ENCODE measurements at regions not wholly inside any gene's neighbourhood (a gene's known extent, or its start where the extent isn't known, plus 50 kb on each side); places are given as distances from the start of the nearest gene placed in this dataset.

GRCh38 chr5:2532809-2533208, 218.7 kb downstream of the IRX2 start:
- POLR2A ChIA-PET, result no interaction called here
- Histone ChIP-seq H3K36me3 (ENCODE audit: control insufficient read depth in 2 of 2, extremely low read depth in 1 of 2, insufficient read depth in 2 of 2, low read length in 2 of 2) (no peaks in the 10 kb centered on the region), H3K4me2 (ENCODE audit: insufficient read depth, low read length) (no peak overlapping the region), H3K9ac (replicated peaks; ENCODE audit: extremely low read depth, insufficient read depth, low read length) (no peak overlapping the region), H3K79me2 (ENCODE audit: control insufficient read depth, insufficient read depth, low read length) (no peaks in the 10 kb centered on the region), H3K27ac (ENCODE audit: insufficient read depth, low read depth, low read length) (no peak overlapping the region), H2AFZ (ENCODE audit: low read depth, low read length) (no peak overlapping the region), H3K27me3 (ENCODE audit: control insufficient read depth in 2 of 2, insufficient read depth in 2 of 2, low read length in 2 of 2) (no peaks in the 10 kb centered on the region), H4K20me1 (replicated peaks; ENCODE audit: control insufficient read depth, extremely low read depth, insufficient read depth, low read length) (no peaks in the 10 kb centered on the region), H3K4me3 (replicated peaks in 1 of 3; ENCODE audit: insufficient read depth in 1 of 3, low read depth in 1 of 3, low read length in 3 of 3) (no peak overlapping the region), H3K9me3 (replicated peaks; ENCODE audit: control insufficient read depth, insufficient read depth, low read length) (peaks cover 2% of the 10 kb centered on the region), H3K9me1 (replicated peaks; ENCODE audit: control insufficient read depth, extremely low read depth, insufficient read depth, low read length) (no peaks in the 10 kb centered on the region), H3K4me1 (ENCODE audit: control insufficient read depth, extremely low read depth, insufficient read depth, low read length) (no peaks in the 10 kb centered on the region)
- dilution Hi-C loops (cut with MboI; ENCODE audit: extremely low pct_ligation_motif_present, low sequenced_read_pairs) (no loop called here), intact Hi-C loops (cut with micrococcal nuclease) (no loop called here)
- FAIRE-seq (no peak), DNase-seq (ENCODE audit: low read depth, low spot score) (no peak)
- TF ChIP-seq EZH2 (IDR thresholded peaks at IDR 0.05; ENCODE audit: borderline replicate concordance, low read depth, low read length, severe bottlenecking) (no peak), POLR2AphosphoS5 (IDR thresholded peaks at IDR 0.05; ENCODE audit: insufficient read depth, low read depth, low read length) (no peak), MYC (IDR thresholded peaks at IDR 0.05; ENCODE audit: low read depth, low read length) (no peak), CTCF (IDR thresholded peaks at IDR 0.05; ENCODE audit: extremely low read depth in 1 of 2, insufficient read depth in 1 of 2, low read depth in 1 of 2, low read length in 2 of 2) (no peak), FOS (IDR thresholded peaks at IDR 0.05; ENCODE audit: borderline replicate concordance, insufficient read depth, low read length) (no peak), MAX (IDR thresholded peaks at IDR 0.05; ENCODE audit: insufficient read depth, insufficient read length) (no peak), POLR2A (IDR thresholded peaks at IDR 0.05; ENCODE audit: low read depth, low read length) (no peak), GATA2 (IDR thresholded peaks at IDR 0.05; ENCODE audit: insufficient read depth, insufficient read length, low read depth, low read length) (no peak), JUN (IDR thresholded peaks at IDR 0.05; ENCODE audit: borderline replicate concordance, insufficient read depth, insufficient read length, low read depth) (no peak)
- BruUV-seq (replicated peaks), result no TSS peak
- CTCF ChIA-PET, result no interaction called here

Measured in endothelial cell of umbilical vein (primary cell).